Adrenal gland (tissue), 5 donors: ENCODE measurements at regions not wholly inside any gene's neighbourhood (a gene's known extent, or its start where the extent isn't known, plus 50 kb on each side); places are given as distances from the start of the nearest gene placed in this dataset.

Experiments
- CTCF ChIP-seq, 6 experiments: fragments of 450-650 bp in 4 of 6; fragments of 200-600 bp in 2 of 6; sonication (generic) in 1 of 6; IDR thresholded peaks; 1 replicate in 5 of 6; 2 replicates in 1 of 6; pipeline versions ENCODE4 v1.5.1 to v1.8.0; 2016 to 2021; ENCODE audit warnings: antibody characterized with exemption in 6 of 6, mild to moderate bottlenecking in 2 of 6, moderate library complexity in 1 of 6
- POLR2A ChIP-seq, 2 donors: fragments of 450-650 bp; IDR thresholded peaks; one replicate each; pipeline ENCODE4 v1.6.1; 2017; ENCODE audit warnings: antibody characterized with exemption in 2 of 2, mild to moderate bottlenecking in 2 of 2, moderate library complexity in 1 of 2
- donor health status: DM: no; HTN: no; CAD: no.

- no peak for TF ChIP-seq CTCF (IDR thresholded peaks at IDR 0.05)
- TF ChIP-seq POLR2A (IDR thresholded peaks at IDR 0.05) = no peak
Measured at GRCh38 chr2:39584283-39584965, 81.3 kb upstream of the TMEM178A start.
